GM12864 (cell line): ENCODE measurements at regions not wholly inside any gene's neighbourhood (a gene's known extent, or its start where the extent isn't known, plus 50 kb on each side); places are given as distances from the start of the nearest gene placed in this dataset.
"Not testable (repeated sequence)": the region's sequence is repeated elsewhere in the genome, so short reads cannot be mapped to it uniquely, and the experiment has no call there.

ENCODE experiments used
- DNase-seq: peaks from one replicate; pipeline ENCODE4 v3.0.0-alpha.2; 2011; ENCODE audit warnings: low read depth
- H3K4me3 ChIP-seq: 2 replicates; pipeline ENCODE4 v1.5.1; 2011; ENCODE audit warnings: mild to moderate bottlenecking, low read depth, low read length, control low read depth
- CTCF ChIP-seq: IDR thresholded peaks from 2 replicates; pipeline ENCODE4 v1.5.1; 2011; ENCODE audit warnings: low read depth, mild to moderate bottlenecking, moderate library complexity, low read length, control low read depth, inconsistent platforms; ENCODE audit errors: missing control alignments

GRCh38 chr14:46147452-46147851 is 504.1 kb downstream of the RPL10L start:
- no peak for TF ChIP-seq CTCF
- H3K4me3 ChIP-seq, result no peak overlapping the region
- DNase-seq, result no peak

GRCh38 chr14:46147024-46147423 is 504.6 kb downstream of the RPL10L start:
- DNase-seq, result no peak
- no peak overlapping the region for H3K4me3 ChIP-seq
- TF ChIP-seq CTCF, result no peak

GRCh38 chr14:46140445-46140844 is 511.1 kb downstream of the RPL10L start:
- no peak for TF ChIP-seq CTCF
- H3K4me3 ChIP-seq, result no peak overlapping the region
- DNase-seq, result no peak

- no peak overlapping the region for H3K4me3 ChIP-seq
- DNase-seq, result no peak
- TF ChIP-seq CTCF, result no peak
These were observed 511.9 kb downstream of the RPL10L start for GRCh38 chr14:46139649-46140048.

- no peak for TF ChIP-seq CTCF
- no peak for DNase-seq
These were observed 513.8 kb downstream of the RPL10L start for GRCh38 chr14:46137786-46138185.

GRCh38 chr14:46136456-46136855 is 515.1 kb downstream of the RPL10L start:
- no peak overlapping the region for H3K4me3 ChIP-seq
- DNase-seq, result no peak
- no peak for TF ChIP-seq CTCF

More at GRCh38 chr14:46137786-46138185, 513.8 kb downstream of the RPL10L start:
- H3K4me3 ChIP-seq, result no peak overlapping the region

GRCh38 chr14:46108228-46108627 is 543.4 kb downstream of the RPL10L start:
- H3K4me3 ChIP-seq, result no peak overlapping the region
- no peak for TF ChIP-seq CTCF
- DNase-seq, result no peak

- DNase-seq, H3K4me3 ChIP-seq: not testable (repeated sequence)
These were observed 550.7 kb downstream of the RPL10L start for GRCh38 chr14:46100901-46101300.
